ENCODE measurements at regions not wholly inside any gene's neighbourhood (a gene's known extent, or its start where the extent isn't known, plus 50 kb on each side); places are given as distances from the start of the nearest gene placed in this dataset.

GRCh38 chr4:56731857-56732256 is 50.8 kb upstream of the HOPX start:
- Histone ChIP-seq H3K4me3 (ENCODE audit: insufficient read depth, low read length, poor library complexity, severe bottlenecking) (no peak overlapping the region), H3K9me2 (replicated peaks; ENCODE audit: insufficient read depth, low read length) (no peaks in the 10 kb centered on the region), H2AFZ (ENCODE audit: low read depth, low read length, severe bottlenecking) (no peak overlapping the region), H3K27me3 (ENCODE audit: low read length) (no peaks in the 10 kb centered on the region), H3K9me3 (ENCODE audit: insufficient read depth, low read length) (no peaks in the 10 kb centered on the region), H3F3A (ENCODE audit: insufficient read depth) (no peaks in the 10 kb centered on the region), H3K9ac (ENCODE audit: low read length) (no peak overlapping the region), H3K36me3 (ENCODE audit: low read length) (no peaks in the 10 kb centered on the region), H3K79me2 (ENCODE audit: insufficient read depth, low read length) (no peaks in the 10 kb centered on the region), H3K4me2 (ENCODE audit: low read depth, low read length, poor library complexity, severe bottlenecking) (no peak overlapping the region), H4K20me1 (ENCODE audit: low read depth, low read length) (no peaks in the 10 kb centered on the region), H3K27ac (ENCODE audit: low read depth, low read length) (no peak overlapping the region)
- TF ChIP-seq, protein P1, sequence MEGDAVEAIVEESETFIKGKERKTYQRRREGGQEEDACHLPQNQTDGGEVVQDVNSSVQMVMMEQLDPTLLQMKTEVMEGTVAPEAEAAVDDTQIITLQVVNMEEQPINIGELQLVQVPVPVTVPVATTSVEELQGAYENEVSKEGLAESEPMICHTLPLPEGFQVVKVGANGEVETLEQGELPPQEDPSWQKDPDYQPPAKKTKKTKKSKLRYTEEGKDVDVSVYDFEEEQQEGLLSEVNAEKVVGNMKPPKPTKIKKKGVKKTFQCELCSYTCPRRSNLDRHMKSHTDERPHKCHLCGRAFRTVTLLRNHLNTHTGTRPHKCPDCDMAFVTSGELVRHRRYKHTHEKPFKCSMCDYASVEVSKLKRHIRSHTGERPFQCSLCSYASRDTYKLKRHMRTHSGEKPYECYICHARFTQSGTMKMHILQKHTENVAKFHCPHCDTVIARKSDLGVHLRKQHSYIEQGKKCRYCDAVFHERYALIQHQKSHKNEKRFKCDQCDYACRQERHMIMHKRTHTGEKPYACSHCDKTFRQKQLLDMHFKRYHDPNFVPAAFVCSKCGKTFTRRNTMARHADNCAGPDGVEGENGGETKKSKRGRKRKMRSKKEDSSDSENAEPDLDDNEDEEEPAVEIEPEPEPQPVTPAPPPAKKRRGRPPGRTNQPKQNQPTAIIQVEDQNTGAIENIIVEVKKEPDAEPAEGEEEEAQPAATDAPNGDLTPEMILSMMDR (IDR thresholded peaks at IDR 0.05; ENCODE audit: insufficient read depth, low read length, poor library complexity, severe bottlenecking): no peak
- no peak for TF ChIP-seq EZH2phosphoT487 (conservative IDR thresholded peaks at IDR 0.05; ENCODE audit: low read length)

All from SU-DHL-6 (cell line).